H1 (cell line): ENCODE measurements at regions not wholly inside any gene's neighbourhood (a gene's known extent, or its start where the extent isn't known, plus 50 kb on each side); places are given as distances from the start of the nearest gene placed in this dataset.

Experiments
- CTCF ChIA-PET: fragments of 300-600 bp; sonication (Branson Sonifier 250); formaldehyde crosslinking; loops from one replicate; lab custom pipeline; 2021; ENCODE audit not compliant: partially characterized antibody; lab: Charles Lee
- POLR2A ChIA-PET: fragments of 300-600 bp; sonication (Branson Sonifier 250); formaldehyde crosslinking; loops from one replicate; lab custom pipeline; 2021; ENCODE audit warnings: inconsistent platforms; ENCODE audit not compliant: partially characterized antibody; lab: Charles Lee
- DNase-seq, 2 experiments: peaks; one replicate each; pipeline versions ENCODE4 v3.0.0 to v3.0.0-alpha.2; 2010 to 2022; ENCODE audit warnings: low spot score in 2 of 2, low read depth in 1 of 2, mixed read lengths in 1 of 2
- FAIRE-seq: peaks from 2 replicates; lab custom pipeline; 2011; peaks lifted over from hg19 to GRCh38; lab: Jason Lieb, UNC
- H2AFZ ChIP-seq: 2 replicates; pipeline ENCODE4 v1.8.1; 2012; ENCODE audit warnings: low read length, inconsistent platforms
- H2AK5ac ChIP-seq: 2 replicates; pipeline ENCODE4 v1.6.1; 2013; ENCODE audit warnings: low read depth, low read length
- H2BK120ac ChIP-seq: replicated peaks from 2 replicates; pipeline ENCODE3; 2013; ENCODE audit warnings: low read depth, low read length, inconsistent platforms
- H2BK12ac ChIP-seq: 2 replicates; pipeline ENCODE4 v1.6.1; 2013; ENCODE audit warnings: low read depth, low read length
- H2BK15ac ChIP-seq: 2 replicates; pipeline ENCODE4 v1.6.1; 2013; ENCODE audit warnings: low read length
- H2BK20ac ChIP-seq: 2 replicates; pipeline ENCODE4 v1.6.1; 2013; ENCODE audit warnings: low read length
- H2BK5ac ChIP-seq: 2 replicates; pipeline ENCODE4 v1.6.1; 2013; ENCODE audit warnings: low read depth, low read length
- H3K14ac ChIP-seq: 2 replicates; pipeline ENCODE4 v1.6.1; 2013; ENCODE audit warnings: inconsistent platforms; ENCODE audit not compliant: insufficient read length
- H3K18ac ChIP-seq: 2 replicates; pipeline ENCODE4 v1.6.1; 2013; ENCODE audit warnings: low read length; ENCODE audit errors: extremely low read depth
- H3K23ac ChIP-seq: 2 replicates; pipeline ENCODE4 v1.6.1; 2013; ENCODE audit warnings: inconsistent platforms; ENCODE audit not compliant: insufficient read length
- H3K23me2 ChIP-seq: 2 replicates; pipeline ENCODE4 v1.6.1; 2013; ENCODE audit warnings: low read depth, low read length
- H3K27ac ChIP-seq: 2 replicates; pipeline ENCODE4 v1.6.1; 2011; ENCODE audit warnings: low read depth, low read length, inconsistent platforms
- H3K27me3 ChIP-seq, 4 experiments: replicated peaks in 1 of 4; 1 replicate in 1 of 4; 2 replicates in 3 of 4; pipeline versions ENCODE4 v1.6.1 to v1.8.1; 2011 to 2013; ENCODE audit warnings: low read length in 3 of 4, mild to moderate bottlenecking in 3 of 4, inconsistent platforms in 2 of 4, mixed read lengths in 2 of 4, moderate library complexity in 1 of 4; ENCODE audit not compliant: control insufficient read depth in 3 of 4, insufficient read depth in 3 of 4; ENCODE audit errors: extremely low read depth in 1 of 4
- H3K36me3 ChIP-seq, 4 experiments: 2 replicates each; pipeline versions ENCODE4 v1.6.1 to v1.8.1; 2011 to 2013; ENCODE audit warnings: mild to moderate bottlenecking in 4 of 4, low read length in 3 of 4, moderate library complexity in 2 of 4, control low read depth in 1 of 4, inconsistent platforms in 1 of 4; ENCODE audit not compliant: insufficient read depth in 4 of 4, control insufficient read depth in 2 of 4
- H3K4ac ChIP-seq: replicated peaks from 2 replicates; pipeline ENCODE3; 2013; ENCODE audit warnings: low read length, low read depth, mixed read lengths, inconsistent platforms; ENCODE audit not compliant: insufficient read length
- H3K4me1 ChIP-seq, 4 experiments: replicated peaks in 1 of 4; 1 replicate in 1 of 4; 2 replicates in 3 of 4; pipeline versions ENCODE4 v1.6.1 to v1.8.1; 2011 to 2013; ENCODE audit warnings: low read length in 3 of 4, inconsistent platforms in 2 of 4, mixed read lengths in 1 of 4; ENCODE audit not compliant: insufficient read depth in 4 of 4, control insufficient read depth in 3 of 4
- H3K4me2 ChIP-seq, 2 experiments: 2 replicates each; pipeline versions ENCODE4 v1.6.1 to v1.8.1; 2011 to 2013; ENCODE audit warnings: low read depth in 2 of 2, low read length in 2 of 2, control low read depth in 1 of 2, inconsistent platforms in 1 of 2, mild to moderate bottlenecking in 1 of 2; ENCODE audit not compliant: insufficient read depth in 1 of 2
- H3K4me3 ChIP-seq, 4 experiments: fragments of 200-600, 300-600 bp in 1 of 4; sonication (generic), shearing (Covaris generic), sonication (Bioruptor Twin) in 1 of 4; 2 replicates each; pipeline versions ENCODE4 v1.5.1 to v1.8.1; 2011 to 2016; ENCODE audit warnings: low read length in 4 of 4, low read depth in 3 of 4, control low read depth in 2 of 4, inconsistent platforms in 2 of 4, mild to moderate bottlenecking in 2 of 4, mixed read lengths in 1 of 4, moderate library complexity in 1 of 4; ENCODE audit not compliant: insufficient read depth in 2 of 4; ENCODE audit errors: extremely low read depth in 1 of 4
- H3K56ac ChIP-seq: replicated peaks from 2 replicates; pipeline ENCODE3; 2013; ENCODE audit warnings: low read depth, mild to moderate bottlenecking, mixed read lengths, low read length, inconsistent platforms; ENCODE audit not compliant: insufficient read length
- H3K79me1 ChIP-seq: 2 replicates; pipeline ENCODE4 v1.6.1; 2013; ENCODE audit warnings: low read depth, low read length, control low read depth
- H3K79me2 ChIP-seq, 2 experiments: 2 replicates each; pipeline versions ENCODE4 v1.6.1 to v1.8.1; 2012 to 2013; ENCODE audit warnings: low read length in 2 of 2, mild to moderate bottlenecking in 2 of 2, inconsistent platforms in 1 of 2; ENCODE audit not compliant: insufficient read depth in 2 of 2, control insufficient read depth in 1 of 2
- H3K9ac ChIP-seq, 4 experiments: replicated peaks in 1 of 4; 1 replicate in 1 of 4; 2 replicates in 3 of 4; pipeline versions ENCODE4 v1.6.1 to v1.8.1; 2011 to 2013; ENCODE audit warnings: low read depth in 3 of 4, low read length in 3 of 4, control low read depth in 2 of 4, mild to moderate bottlenecking in 2 of 4, moderate library complexity in 2 of 4, inconsistent platforms in 1 of 4; ENCODE audit errors: extremely low read depth in 1 of 4
- H3K9me3 ChIP-seq, 2 experiments: 2 replicates each; pipeline versions ENCODE4 v1.6.1 to v1.8.1; 2012 to 2013; ENCODE audit warnings: mild to moderate bottlenecking in 2 of 2, moderate library complexity in 2 of 2, control low read depth in 1 of 2, inconsistent platforms in 1 of 2, low read depth in 1 of 2, low read length in 1 of 2, mixed read lengths in 1 of 2; ENCODE audit not compliant: insufficient read depth in 2 of 2
- H4K20me1 ChIP-seq, 2 experiments: replicated peaks in 1 of 2; 2 replicates each; pipeline versions ENCODE3 to v1.8.1; 2011 to 2013; ENCODE audit warnings: inconsistent platforms in 2 of 2, low read length in 2 of 2, mild to moderate bottlenecking in 1 of 2; ENCODE audit not compliant: insufficient read depth in 2 of 2, control insufficient read depth in 1 of 2
- H4K5ac ChIP-seq: 2 replicates; pipeline ENCODE4 v1.6.1; 2013; ENCODE audit warnings: low read length, low read depth, mixed read lengths, inconsistent platforms; ENCODE audit not compliant: insufficient read length
- H4K8ac ChIP-seq: 2 replicates; pipeline ENCODE4 v1.8.0; 2013; ENCODE audit warnings: mild to moderate bottlenecking, moderate library complexity, low read length, inconsistent platforms; ENCODE audit not compliant: insufficient read depth; ENCODE audit errors: extremely low read depth
- H4K91ac ChIP-seq: replicated peaks from 2 replicates; pipeline ENCODE3; 2013; ENCODE audit warnings: low read length, mixed read lengths, inconsistent platforms; ENCODE audit not compliant: insufficient read length
- CEBPB ChIP-seq: IDR thresholded peaks from 2 replicates; pipeline ENCODE4 v1.6.1; 2012; ENCODE audit warnings: low read depth, low read length
- KDM4A ChIP-seq: IDR thresholded peaks from one replicate; pipeline ENCODE4 v1.7.1; 2012; ENCODE audit warnings: low read depth, mild to moderate bottlenecking, moderate library complexity, low read length, inconsistent platforms; ENCODE audit not compliant: severe bottlenecking
- KDM5A ChIP-seq: fragments of 200-600 bp; IDR thresholded peaks from 2 replicates; pipeline ENCODE4 v1.7.1; 2012; ENCODE audit warnings: mild to moderate bottlenecking, low read length, inconsistent platforms, mixed read lengths
- MAX ChIP-seq: IDR thresholded peaks from 2 replicates; pipeline ENCODE4 v1.6.1; 2012; ENCODE audit warnings: inconsistent platforms
- NRF1 ChIP-seq: IDR thresholded peaks from 2 replicates; pipeline ENCODE4 v1.6.1; 2011; ENCODE audit warnings: mild to moderate bottlenecking, low read depth, low read length, improper control_type of control experiment
- POLR2AphosphoS5 ChIP-seq: IDR thresholded peaks from 2 replicates; pipeline ENCODE4 v1.6.1; 2011; ENCODE audit warnings: low read depth, low read length
- RBBP5 ChIP-seq: IDR thresholded peaks from 2 replicates; pipeline ENCODE4 v1.7.1; 2012; ENCODE audit warnings: low read depth, mild to moderate bottlenecking, inconsistent platforms, low read length, moderate library complexity, borderline replicate concordance
- WGBS, 2 experiments: shearing (Covaris generic) in 1 of 2; methylation state at CpG; one replicate each; pipeline versions ENCODE4 v1.1.6 to v1.1.7; 2013 to 2015; ENCODE audit warnings: low lambda C conversion rate in 2 of 2, mixed read lengths in 2 of 2, inconsistent platforms in 1 of 2, low coverage in 1 of 2, missing lambda C conversion rate in 1 of 2; ENCODE audit not compliant: insufficient replicate concordance in 2 of 2, insufficient coverage in 1 of 2, insufficient read length in 1 of 2; ENCODE audit errors: extremely low coverage in 1 of 2, missing lambda C conversion rate in 1 of 2; 5-methylcytosine and 5-hydroxymethylcytosine counted together
- TF ChIP-seq, protein P1 (sequence below): IDR thresholded peaks from 2 replicates; pipeline ENCODE4 v1.6.1; 2011; ENCODE audit warnings: low read depth, mild to moderate bottlenecking, low read length; ENCODE audit not compliant: insufficient read depth

DNA sequence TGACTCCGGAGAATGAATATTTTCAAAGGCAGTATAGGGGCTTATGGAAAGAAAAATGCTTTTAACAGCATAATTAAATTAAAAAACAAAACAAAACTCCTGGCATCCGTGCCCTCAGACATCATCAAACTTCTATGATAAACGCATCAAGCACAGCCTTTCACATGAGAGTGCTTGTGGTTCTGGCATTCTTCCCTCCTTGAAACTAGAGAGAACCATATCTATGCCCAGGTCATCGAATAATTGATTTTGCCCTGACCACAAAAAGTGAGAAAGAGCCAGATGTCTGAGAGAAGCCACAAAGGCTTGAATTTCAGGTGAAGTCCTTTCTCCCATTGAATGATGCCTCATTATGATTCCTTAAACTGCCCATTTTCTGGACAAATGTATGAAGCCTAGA is 286.8 kb downstream of the CBLL2 start:
- ChIA-PET CTCF (no interaction called here), POLR2A (no interaction called here)
- Histone ChIP-seq H3K79me2 (no peaks in the 10 kb centered on the region), H3K9ac (no peak overlapping the region), H3K9me3 (no peaks in the 10 kb centered on the region), H3K56ac (no peak overlapping the region), H4K8ac (no peak overlapping the region), H4K5ac (no peak overlapping the region), H4K91ac (no peak overlapping the region), H3K4me2 (no peak overlapping the region), H3K23ac (no peak overlapping the region), H4K20me1 (no peaks in the 10 kb centered on the region), H2BK12ac (no peak overlapping the region), H3K14ac (no peak overlapping the region), H2BK120ac (no peak overlapping the region), H2BK15ac (no peak overlapping the region), H3K79me1 (no peaks in the 10 kb centered on the region), H3K4me3 (no peak overlapping the region), H3K36me3 (no peaks in the 10 kb centered on the region), H2BK20ac (no peak overlapping the region), H3K4me1 (no peaks in the 10 kb centered on the region), H2AK5ac (no peak overlapping the region), H3K23me2 (no peaks in the 10 kb centered on the region), H3K27ac (no peak overlapping the region), H2AFZ (no peak overlapping the region), H2BK5ac (no peak overlapping the region), H3K18ac (no peak overlapping the region), H3K27me3 (no peaks in the 10 kb centered on the region), H3K4ac (no peak overlapping the region)
- DNase-seq (no peak), FAIRE-seq (no peak)
- 90% methylated on average over 4 of the region's 4 CpGs; no CpG with 5 or more reads in 1 of the 2 experiments for WGBS, 2 experiments
- TF ChIP-seq RBBP5 (no peak), KDM5A (no peak), KDM4A (no peak), POLR2AphosphoS5 (no peak), CEBPB (no peak), MAX (no peak), NRF1 (no peak)
- TF ChIP-seq, protein P1, sequence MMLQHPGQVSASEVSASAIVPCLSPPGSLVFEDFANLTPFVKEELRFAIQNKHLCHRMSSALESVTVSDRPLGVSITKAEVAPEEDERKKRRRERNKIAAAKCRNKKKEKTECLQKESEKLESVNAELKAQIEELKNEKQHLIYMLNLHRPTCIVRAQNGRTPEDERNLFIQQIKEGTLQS: no peak
